Transverse colon (tissue), 4 donors: ENCODE measurements at regions not wholly inside any gene's neighbourhood (a gene's known extent, or its start where the extent isn't known, plus 50 kb on each side); places are given as distances from the start of the nearest gene placed in this dataset.
A peak's percentile ranks its signal among the peaks of the same experiment; 100 is the strongest.

Experiments
- DNase-seq: peaks from one replicate; pipeline ENCODE4 v3.0.0-alpha.2; 2019
- H3K27ac ChIP-seq, 4 donors: fragments of 200-600 bp; sonication (generic); 2 replicates each; pipeline ENCODE4 v1.5.1; 2016 to 2018; ENCODE audit warnings: inconsistent platforms in 4 of 4
- H3K27me3 ChIP-seq: fragments of 200-600 bp; sonication (generic); 2 replicates; pipeline ENCODE4 v1.5.1; 2017; ENCODE audit warnings: inconsistent platforms
- H3K36me3 ChIP-seq, 4 donors: fragments of 200-600 bp; sonication (generic); 2 replicates each; pipeline ENCODE4 v1.5.1; 2017 to 2019; ENCODE audit warnings: inconsistent platforms in 4 of 4
- H3K4me1 ChIP-seq, 4 donors: fragments of 200-600 bp; sonication (generic); 2 replicates each; pipeline ENCODE4 v1.5.1; 2017 to 2020; ENCODE audit warnings: inconsistent platforms in 4 of 4
- H3K4me3 ChIP-seq, 4 donors: fragments of 200-600 bp; sonication (generic); 1 replicate in 1 of 4; 2 replicates in 3 of 4; pipeline versions ENCODE4 v1.5.1 to v1.6.1; 2017 to 2019; ENCODE audit warnings: inconsistent platforms in 4 of 4
- H3K9me3 ChIP-seq, 2 donors: fragments of 200-600 bp; sonication (generic); 2 replicates each; pipeline ENCODE4 v1.5.1; 2017 to 2019; ENCODE audit warnings: inconsistent platforms in 2 of 2
- CTCF ChIP-seq, 5 experiments: fragments of 200-600 bp in 3 of 5; fragments of 450-650 bp in 2 of 5; sonication (generic) in 3 of 5; IDR thresholded peaks; 1 replicate in 2 of 5; 2 replicates in 3 of 5; pipeline ENCODE4 v1.5.1; 2016 to 2017; ENCODE audit warnings: antibody characterized with exemption in 5 of 5, inconsistent platforms in 3 of 5, mild to moderate bottlenecking in 2 of 5, moderate library complexity in 1 of 5
- EP300 ChIP-seq: sonication (generic); formaldehyde crosslinking; IDR thresholded peaks from one replicate; pipeline ENCODE4 v1.6.1; 2017; ENCODE audit warnings: antibody characterized with exemption, low read depth
- POLR2A ChIP-seq: fragments of 450-650 bp; IDR thresholded peaks from one replicate; pipeline ENCODE4 v1.6.1; 2016; ENCODE audit warnings: antibody characterized with exemption, mild to moderate bottlenecking, moderate library complexity
- POLR2AphosphoS5 ChIP-seq, 3 donors: sonication (generic); formaldehyde crosslinking; IDR thresholded peaks; one replicate each; pipeline ENCODE4 v1.6.1; 2016; ENCODE audit warnings: antibody characterized with exemption in 3 of 3
- WGBS, 2 donors: methylation state at CpG; one replicate each; pipeline ENCODE4 v1.1.5; 2018; ENCODE audit warnings: low coverage in 1 of 2; 5-methylcytosine and 5-hydroxymethylcytosine counted together
- in situ Hi-C, 4 donors: fragments of 200-750 bp; cut with MboI; loops; one replicate each; pipeline versions ENCODE4 v1.15.0 to v1.15.1; 2017; ENCODE audit warnings: low sequenced_read_pairs in 3 of 4, low pct_ligation_motif_present in 1 of 4, low pct_unique_long_range_greater_than_20kb in 1 of 4
- intact Hi-C: fragments of 100-400 bp; cut with DNase I; formaldehyde crosslinking; loops from one replicate; pipeline ENCODE4 v1.15.1; 2023; ENCODE audit warnings: low total_unique reads

DNA sequence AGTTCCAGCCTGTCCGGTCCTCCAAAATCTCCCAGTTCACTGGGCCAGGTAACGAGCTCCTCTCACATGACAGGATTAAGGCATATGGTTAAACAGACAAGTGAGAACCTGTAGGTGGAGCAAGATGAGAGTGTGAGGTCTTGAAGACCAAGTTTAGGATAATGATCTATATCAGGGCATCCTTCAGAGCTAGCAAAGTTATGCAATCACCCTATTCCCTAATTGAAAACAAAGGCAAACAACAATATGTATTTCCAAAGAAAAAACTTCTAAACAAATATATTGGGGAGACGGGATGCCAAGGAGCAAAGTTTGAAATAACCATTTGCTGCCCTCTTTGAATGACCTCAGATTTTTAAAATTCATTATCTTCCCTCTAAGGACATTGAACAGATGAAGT lies 571.2 kb downstream of the BCL11B start:
- DNase-seq: no peak
- H3K27me3 ChIP-seq: no peaks in the 10 kb centered on the region
- no peak overlapping the region for H3K27ac ChIP-seq
- 58 to 63% methylated on average over 3 of the region's 3 CpGs for WGBS, 2 donors
- TF ChIP-seq POLR2AphosphoS5 (IDR thresholded peaks at IDR 0.05): no peak
- TF ChIP-seq EP300: no peak
- no peak for TF ChIP-seq CTCF (IDR thresholded peaks at IDR 0.05)
- TF ChIP-seq POLR2A: no peak
- intact Hi-C loops (no loop called here), in situ Hi-C loops (no loop called here)
- H3K9me3 ChIP-seq: no peaks in the 10 kb centered on the region
- H3K4me3 ChIP-seq: no peak overlapping the region
- H3K4me1 ChIP-seq: no peaks in the 10 kb centered on the region
- H3K36me3 ChIP-seq: no peaks in the 10 kb centered on the region

GRCh38 chr14:98701377-98701776 lies 570.6 kb downstream of the BCL11B start:
- no peak overlapping the region for H3K4me3 ChIP-seq
- H3K27ac ChIP-seq: no peak overlapping the region
- DNase-seq: no peak
- no peaks in the 10 kb centered on the region for H3K27me3 ChIP-seq
- in situ Hi-C loops (no loop called here), intact Hi-C loops (no loop called here)
- H3K9me3 ChIP-seq: no peaks in the 10 kb centered on the region
- H3K36me3 ChIP-seq: no peaks in the 10 kb centered on the region
- 78 to 93% methylated on average over 3 to 5 of the region's 5 CpGs for WGBS, 2 donors
- TF ChIP-seq POLR2AphosphoS5 (IDR thresholded peaks at IDR 0.05) (no peak), POLR2A (no peak), EP300 (no peak), CTCF (IDR thresholded peaks at IDR 0.05) (no peak)
- no peaks in the 10 kb centered on the region for H3K4me1 ChIP-seq

- H3K27me3 ChIP-seq: no peaks in the 10 kb centered on the region
- no peaks in the 10 kb centered on the region for H3K9me3 ChIP-seq
- no peak for TF ChIP-seq POLR2A
- TF ChIP-seq EP300: no peak
- no peak for TF ChIP-seq POLR2AphosphoS5 (IDR thresholded peaks at IDR 0.05)
- TF ChIP-seq CTCF (IDR thresholded peaks at IDR 0.05): no peak
- intact Hi-C loops (no loop called here), in situ Hi-C loops (no loop called here)
- H3K27ac ChIP-seq: no peak overlapping the region
- 18 to 19% methylated on average over 3 of the region's 3 CpGs for WGBS, 2 donors
- no peaks in the 10 kb centered on the region for H3K36me3 ChIP-seq
- H3K4me3 ChIP-seq: no peak overlapping the region
- H3K4me1 ChIP-seq: no peaks in the 10 kb centered on the region
- DNase-seq: peak; percentile 9
Observed at GRCh38 chr14:98704441-98704840, 567.6 kb downstream of the BCL11B start.

DNA sequence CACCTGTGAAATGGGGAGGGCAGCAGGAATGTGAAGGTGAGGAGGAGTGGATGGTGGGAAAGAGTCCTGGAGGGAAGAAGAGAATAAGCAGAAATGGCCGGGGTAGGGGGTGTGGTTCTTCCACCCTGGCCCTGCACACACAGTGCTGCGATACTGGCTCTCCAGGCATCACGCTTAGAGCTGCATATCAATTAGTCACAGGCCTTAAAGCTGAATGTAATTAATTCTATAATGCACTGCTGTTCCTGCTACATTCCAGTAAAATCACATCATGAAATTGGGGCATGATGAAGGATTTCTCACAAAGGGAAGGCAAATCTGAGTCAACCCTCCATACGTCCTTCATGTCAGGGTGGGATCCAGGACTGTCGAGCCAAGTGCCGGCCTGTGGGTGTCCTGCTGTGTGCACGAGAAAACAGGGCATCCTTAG lies 566.1 kb downstream of the BCL11B start:
- WGBS, 2 donors: 48 to 60% methylated on average over 2 to 7 of the region's 7 CpGs
- Histone ChIP-seq H3K36me3 (no peaks in the 10 kb centered on the region), H3K4me3 (no peak overlapping the region), H3K4me1 (no peaks in the 10 kb centered on the region), H3K9me3 (no peaks in the 10 kb centered on the region), H3K27ac (no peak overlapping the region), H3K27me3 (no peaks in the 10 kb centered on the region)
- intact Hi-C loops (no loop called here), in situ Hi-C loops (no loop called here)
- DNase-seq: no peak
- TF ChIP-seq EP300 (no peak), POLR2AphosphoS5 (IDR thresholded peaks at IDR 0.05) (no peak), POLR2A (no peak), CTCF (IDR thresholded peaks at IDR 0.05) (no peak)
